Stimulated activated effector memory CD8-positive, alpha-beta T cell treated with anti-CD3 and anti-CD28 coated beads, Interleukin-12 subunit alpha, Interleukin-12 subunit beta, amount 100 ng/mL, for 72 hours (primary cell): ENCODE measurements at regions not wholly inside any gene's neighbourhood (a gene's known extent, or its start where the extent isn't known, plus 50 kb on each side); places are given as distances from the start of the nearest gene placed in this dataset.

Experiments used
- ATAC-seq: fragments of 150-1000 bp; cut with Tn5 transposase; 2 replicates; pipeline ENCODE4 v1.10.0; 2021
- DNase-seq, 2 donors: peaks; one replicate each; pipeline ENCODE4 v3.0.0; 2021 to 2022; ENCODE audit warnings: low spot score in 2 of 2
- H3K27ac Mint-ChIP-seq: one replicate; pipeline ENCODE4 v1.8.0; 2022; ENCODE audit warnings: mild to moderate bottlenecking, mixed read lengths
- H3K36me3 Mint-ChIP-seq: one replicate; pipeline ENCODE4 v1.8.0; 2022; ENCODE audit warnings: mild to moderate bottlenecking, mixed read lengths
- H3K4me1 Mint-ChIP-seq: one replicate; pipeline ENCODE4 v1.8.0; 2022; ENCODE audit warnings: mixed read lengths
- H3K4me3 Mint-ChIP-seq: one replicate; pipeline ENCODE4 v1.8.0; 2022; ENCODE audit warnings: mild to moderate bottlenecking, mixed read lengths
- H3K9me3 Mint-ChIP-seq: one replicate; pipeline ENCODE4 v1.8.0; 2022; ENCODE audit warnings: mixed read lengths

DNA sequence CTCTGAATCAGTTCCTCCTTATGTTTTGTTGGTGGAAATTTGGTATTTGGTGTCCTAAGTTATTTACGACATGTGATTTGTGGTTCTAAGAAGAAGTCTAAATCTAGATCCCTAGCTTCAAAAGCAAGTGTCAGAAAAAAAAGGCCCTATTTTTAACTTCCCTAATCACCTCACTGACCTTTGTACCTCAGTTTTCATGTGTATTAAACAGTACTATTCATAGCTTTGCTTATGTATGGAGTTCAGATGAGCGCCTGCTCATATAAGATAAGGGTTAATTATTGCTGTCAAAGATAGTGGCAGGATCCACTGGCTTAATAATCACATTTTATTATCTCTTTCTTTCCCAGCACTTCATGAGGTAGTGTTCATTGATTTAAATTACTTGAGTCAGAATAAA is 318.2 kb downstream of the PARP8 start:
- H3K4me1 Mint-ChIP-seq = no peaks in the 10 kb centered on the region
- DNase-seq (no peak), ATAC-seq (no peak)
- no peak overlapping the region for H3K4me3 Mint-ChIP-seq
- H3K36me3 Mint-ChIP-seq = no peaks in the 10 kb centered on the region
- H3K9me3 Mint-ChIP-seq = no peaks in the 10 kb centered on the region
- H3K27ac Mint-ChIP-seq = no peak overlapping the region

DNA sequence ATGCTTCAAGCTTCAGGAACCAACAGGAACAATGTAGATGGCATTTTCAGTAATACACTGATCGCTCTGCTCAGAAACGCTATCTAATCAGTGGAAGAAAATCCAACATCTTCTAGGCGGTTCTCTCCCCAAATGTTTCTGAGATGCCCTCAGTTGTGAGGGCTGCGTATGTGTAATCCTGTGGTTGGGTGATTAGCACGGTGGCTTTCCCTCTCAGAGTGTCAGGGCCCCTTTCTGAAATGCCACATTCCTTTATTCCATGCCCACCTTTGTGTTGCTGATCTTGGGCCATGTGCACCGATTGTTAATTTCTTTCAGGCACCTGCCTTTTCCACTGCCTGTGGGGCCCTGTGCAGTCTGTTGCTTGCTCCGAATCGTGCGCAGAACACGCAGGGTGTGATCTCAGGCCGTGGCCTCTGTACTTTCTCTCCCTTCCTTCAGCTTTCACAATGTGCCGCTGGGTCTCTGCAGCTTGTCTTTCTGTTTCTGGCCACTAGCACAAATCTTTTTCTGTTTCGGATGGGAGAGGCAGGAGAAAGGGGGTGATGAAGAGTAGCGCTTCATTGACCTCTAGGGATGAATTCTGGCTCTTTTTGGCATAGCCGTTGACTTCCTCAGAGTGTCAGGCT is 324.0 kb downstream of the PARP8 start:
- Mint-ChIP-seq H3K27ac (no peak overlapping the region), H3K4me3 (no peak overlapping the region), H3K36me3 (no peaks in the 10 kb centered on the region), H3K9me3 (no peaks in the 10 kb centered on the region), H3K4me1 (no peaks in the 10 kb centered on the region)
- DNase-seq (no peak), ATAC-seq (no peak)

DNA sequence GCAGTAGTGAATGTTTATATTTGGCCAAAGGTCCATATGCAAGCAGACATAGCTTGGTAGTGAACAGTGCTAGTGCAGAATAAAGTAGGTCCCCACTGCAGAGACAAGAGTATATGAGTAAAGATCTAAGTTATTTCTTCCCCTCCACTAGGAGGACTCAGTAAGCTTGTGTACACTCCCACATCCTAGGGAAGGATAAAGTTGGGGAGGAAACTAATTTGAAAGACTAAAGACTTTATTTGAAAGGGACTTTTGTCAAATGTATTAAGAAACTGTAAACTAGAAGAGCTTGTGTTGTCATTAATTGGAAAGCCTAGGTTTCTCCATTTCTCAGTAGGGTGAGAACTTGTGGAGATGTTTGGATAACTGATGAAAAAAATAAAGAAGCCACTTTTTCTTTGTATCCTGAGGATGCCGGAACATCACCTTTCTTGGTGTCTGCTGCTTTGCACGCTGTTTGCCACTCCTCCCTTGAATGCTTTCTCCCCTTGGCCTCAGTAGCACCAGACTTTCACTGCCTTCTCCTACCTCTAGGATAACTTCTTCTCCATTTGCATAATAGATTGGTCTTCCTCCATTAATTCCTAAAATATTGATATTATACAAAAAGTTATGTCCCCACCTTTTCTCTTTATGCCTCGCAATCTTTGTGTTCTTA is 329.0 kb downstream of the PARP8 start:
- no peak overlapping the region for H3K27ac Mint-ChIP-seq
- no peaks in the 10 kb centered on the region for H3K4me1 Mint-ChIP-seq
- no peak for ATAC-seq

DNA sequence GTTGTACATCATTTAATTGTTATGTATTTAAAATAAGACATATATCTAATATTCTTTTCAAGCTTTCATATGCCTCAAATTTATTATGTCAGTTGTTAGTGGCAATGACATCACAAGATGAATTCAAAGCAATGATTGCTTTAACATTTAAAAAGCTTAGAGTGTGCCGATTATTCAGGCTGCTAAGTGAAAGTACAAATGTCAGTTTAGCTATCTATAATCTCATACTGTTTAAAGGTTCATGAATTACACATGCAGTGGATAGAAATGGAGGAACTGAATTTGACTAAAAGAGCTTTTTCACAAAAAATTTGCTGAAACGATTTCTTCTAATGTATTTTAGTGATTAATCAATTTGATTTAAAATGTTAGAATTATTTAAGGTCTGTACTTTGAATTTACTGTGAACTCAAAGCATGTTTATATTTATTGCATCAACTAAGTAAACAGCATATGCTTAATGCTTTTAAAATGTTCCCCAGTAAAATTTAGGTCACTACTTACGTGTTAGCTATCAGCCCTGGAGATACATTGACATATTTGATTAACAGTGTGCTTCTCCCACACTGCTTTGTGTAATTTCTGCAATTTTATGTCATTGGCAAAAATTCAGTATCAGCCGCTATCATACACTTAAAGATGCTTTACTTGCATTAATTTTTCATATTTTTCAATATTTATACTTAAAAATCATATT is 334.9 kb downstream of the PARP8 start:
- no peak overlapping the region for H3K4me3 Mint-ChIP-seq

More for the DNA sequence above, 329.0 kb downstream of the PARP8 start:
- DNase-seq = no peak
- no peaks in the 10 kb centered on the region for H3K36me3 Mint-ChIP-seq
- H3K9me3 Mint-ChIP-seq = no peaks in the 10 kb centered on the region
- no peak overlapping the region for H3K4me3 Mint-ChIP-seq

DNA sequence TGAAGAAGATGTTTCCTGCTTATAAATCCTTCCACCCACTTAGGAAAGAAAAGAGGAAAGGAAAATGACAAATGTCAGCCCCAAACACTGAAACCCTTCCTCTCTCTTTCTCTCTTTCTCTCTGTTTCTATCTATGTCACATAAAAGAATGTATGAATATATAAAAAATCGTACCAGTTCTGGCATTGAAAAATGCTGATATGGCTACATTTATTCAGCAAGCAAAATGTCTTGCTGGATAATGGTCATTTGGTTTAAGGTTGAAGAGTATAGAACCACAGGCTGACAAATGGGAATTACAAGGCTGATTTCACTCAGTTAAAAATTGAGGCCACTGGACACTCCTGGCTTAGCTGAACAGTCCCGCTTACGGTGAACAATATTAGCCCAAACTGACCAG is 335.9 kb downstream of the PARP8 start:
- Mint-ChIP-seq H3K9me3 (no peaks in the 10 kb centered on the region), H3K4me1 (no peaks in the 10 kb centered on the region), H3K4me3 (no peak overlapping the region), H3K27ac (no peak overlapping the region), H3K36me3 (no peaks in the 10 kb centered on the region)
- ATAC-seq (no peak), DNase-seq (no peak)

More for the DNA sequence above, 334.9 kb downstream of the PARP8 start:
- H3K9me3 Mint-ChIP-seq = no peaks in the 10 kb centered on the region
- H3K4me1 Mint-ChIP-seq = no peaks in the 10 kb centered on the region
- DNase-seq (no peak), ATAC-seq (no peak)
- H3K36me3 Mint-ChIP-seq = no peaks in the 10 kb centered on the region
- no peak overlapping the region for H3K27ac Mint-ChIP-seq

DNA sequence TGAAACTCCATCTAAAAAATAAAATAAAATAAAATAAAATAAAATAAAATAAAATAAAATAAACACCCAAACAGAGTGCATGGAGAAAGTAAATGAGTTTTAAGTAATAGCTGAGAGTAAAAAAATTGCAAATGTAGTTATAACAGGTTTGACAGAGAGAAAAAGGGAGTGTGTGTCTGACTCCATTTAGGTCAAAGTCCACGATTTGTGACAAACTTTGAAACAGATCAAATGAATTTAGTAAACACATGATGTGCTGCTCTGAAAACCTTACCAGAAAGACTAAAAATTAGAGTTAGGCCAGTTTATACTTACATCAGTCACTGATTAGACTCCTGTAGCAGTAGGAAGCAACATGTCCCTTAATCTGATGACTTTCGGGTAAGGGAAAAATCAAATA is 346.6 kb downstream of the PARP8 start:
- H3K27ac Mint-ChIP-seq = no peak overlapping the region
- no peak overlapping the region for H3K4me3 Mint-ChIP-seq
- ATAC-seq = no peak

DNA sequence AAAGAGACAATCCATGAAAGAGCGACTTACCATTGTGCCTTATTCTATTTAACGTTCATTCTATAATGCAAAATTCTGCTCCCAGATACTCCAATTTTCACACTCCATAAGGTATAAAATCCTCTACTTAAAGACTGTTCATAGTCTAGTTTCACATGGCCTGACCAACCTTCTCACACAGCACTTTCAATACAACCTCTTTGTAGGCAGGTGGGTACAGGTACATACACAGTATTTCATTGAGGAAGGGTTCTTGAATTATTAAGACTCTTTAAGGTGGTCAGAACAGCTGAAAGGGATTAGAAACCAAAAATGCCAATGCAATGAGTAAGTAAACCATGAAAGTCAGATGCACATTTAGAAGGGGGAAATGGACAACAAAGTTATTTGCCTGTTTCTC is 352.0 kb downstream of the PARP8 start:
- Mint-ChIP-seq H3K27ac (no peak overlapping the region), H3K36me3 (no peaks in the 10 kb centered on the region), H3K4me3 (no peak overlapping the region), H3K4me1 (no peaks in the 10 kb centered on the region), H3K9me3 (no peaks in the 10 kb centered on the region)
- ATAC-seq (no peak), DNase-seq (no peak)

More for the DNA sequence above, 346.6 kb downstream of the PARP8 start:
- Mint-ChIP-seq H3K36me3 (no peaks in the 10 kb centered on the region), H3K9me3 (no peaks in the 10 kb centered on the region), H3K4me1 (no peaks in the 10 kb centered on the region)
- DNase-seq = no peak

DNA sequence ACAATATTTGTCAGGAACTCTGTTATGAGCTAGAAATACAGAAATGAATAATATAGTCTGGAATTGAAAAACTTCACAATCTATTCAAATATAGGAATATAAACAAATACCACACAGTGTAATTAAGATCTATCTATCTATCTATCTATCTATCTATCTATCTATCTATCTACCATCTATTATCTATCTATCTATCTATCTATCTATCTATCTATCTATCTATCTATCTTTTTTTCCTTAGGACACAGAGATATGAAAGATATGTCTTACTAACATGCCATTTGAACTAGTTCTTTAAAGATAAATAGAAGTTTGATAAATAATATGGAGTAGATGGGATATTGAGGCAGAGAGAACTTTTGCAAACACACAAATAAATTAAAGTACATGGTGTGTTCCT is 357.8 kb downstream of the PARP8 start:
- Mint-ChIP-seq H3K36me3 (no peaks in the 10 kb centered on the region), H3K4me3 (no peak overlapping the region), H3K27ac (no peak overlapping the region), H3K9me3 (peaks cover 9% of the 10 kb centered on the region), H3K4me1 (no peaks in the 10 kb centered on the region)
- no peak for ATAC-seq
- DNase-seq = no peak

DNA sequence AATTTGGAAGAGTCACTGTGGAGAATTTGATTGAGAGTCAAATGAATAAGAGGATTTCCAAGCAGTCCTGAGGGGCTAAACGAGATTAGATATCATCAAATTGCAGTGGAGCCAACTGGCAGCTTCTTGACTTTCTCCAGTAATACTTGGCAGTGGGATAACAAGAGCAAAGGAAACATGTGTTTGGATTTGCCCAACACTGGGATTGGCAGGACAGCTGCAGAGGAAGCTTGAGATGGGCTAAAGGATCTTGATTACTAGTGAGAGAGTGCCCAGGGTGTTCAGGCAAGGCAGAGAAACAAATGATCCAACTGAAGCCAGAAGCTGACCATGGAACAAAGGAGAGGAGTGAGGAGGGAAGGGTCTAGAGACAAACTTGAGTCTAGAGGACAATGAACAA is 356.0 kb upstream of the ISL1 start:
- Mint-ChIP-seq H3K9me3 (peaks cover 9% of the 10 kb centered on the region), H3K36me3 (no peaks in the 10 kb centered on the region), H3K4me3 (no peak overlapping the region), H3K27ac (no peak overlapping the region), H3K4me1 (no peaks in the 10 kb centered on the region)
- no peak for DNase-seq
- no peak for ATAC-seq

DNA sequence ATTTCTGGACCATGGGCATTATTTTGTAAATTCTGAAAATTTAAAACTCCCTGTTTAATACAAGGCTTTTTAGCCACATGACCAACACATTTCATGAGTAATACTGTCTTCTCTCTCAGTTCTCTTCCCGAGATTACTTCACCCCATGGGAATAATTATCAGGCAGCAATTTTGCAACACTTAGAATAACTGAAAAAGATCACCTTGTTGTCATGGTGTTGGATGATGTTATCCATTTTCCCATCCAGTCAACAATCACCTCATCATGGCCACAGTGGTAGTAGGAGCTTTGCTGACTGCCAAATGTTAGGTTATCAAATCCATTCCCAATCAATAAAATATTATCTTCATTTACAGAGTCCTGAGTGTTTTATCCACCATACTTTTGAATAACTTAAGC is 354.9 kb upstream of the ISL1 start:
- Mint-ChIP-seq H3K9me3 (peaks cover 9% of the 10 kb centered on the region), H3K36me3 (no peaks in the 10 kb centered on the region), H3K4me1 (no peaks in the 10 kb centered on the region), H3K27ac (no peak overlapping the region), H3K4me3 (no peak overlapping the region)
- DNase-seq = no peak
- no peak for ATAC-seq

DNA sequence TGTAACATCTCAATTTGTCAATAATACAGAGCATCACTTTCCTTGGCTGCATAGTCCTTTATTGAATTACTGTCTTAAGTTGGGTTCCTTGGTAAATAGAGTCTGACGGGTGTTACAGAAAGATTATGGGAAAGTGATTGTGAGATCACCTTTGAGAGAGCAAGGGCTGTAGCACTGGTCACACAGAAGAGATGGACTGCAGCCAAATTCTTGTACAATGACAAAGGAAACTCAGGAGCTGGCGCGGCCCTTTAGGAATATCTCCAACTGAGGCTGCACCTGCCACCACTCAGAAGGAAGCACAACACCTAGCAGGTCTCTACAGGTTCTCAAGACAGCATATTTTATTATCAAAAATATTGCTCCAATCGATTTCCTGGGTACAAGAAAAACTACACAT is 350.0 kb upstream of the ISL1 start:
- DNase-seq = no peak
- Mint-ChIP-seq H3K36me3 (no peaks in the 10 kb centered on the region), H3K27ac (no peak overlapping the region), H3K4me1 (no peaks in the 10 kb centered on the region), H3K4me3 (no peak overlapping the region), H3K9me3 (no peaks in the 10 kb centered on the region)
- ATAC-seq = no peak

DNA sequence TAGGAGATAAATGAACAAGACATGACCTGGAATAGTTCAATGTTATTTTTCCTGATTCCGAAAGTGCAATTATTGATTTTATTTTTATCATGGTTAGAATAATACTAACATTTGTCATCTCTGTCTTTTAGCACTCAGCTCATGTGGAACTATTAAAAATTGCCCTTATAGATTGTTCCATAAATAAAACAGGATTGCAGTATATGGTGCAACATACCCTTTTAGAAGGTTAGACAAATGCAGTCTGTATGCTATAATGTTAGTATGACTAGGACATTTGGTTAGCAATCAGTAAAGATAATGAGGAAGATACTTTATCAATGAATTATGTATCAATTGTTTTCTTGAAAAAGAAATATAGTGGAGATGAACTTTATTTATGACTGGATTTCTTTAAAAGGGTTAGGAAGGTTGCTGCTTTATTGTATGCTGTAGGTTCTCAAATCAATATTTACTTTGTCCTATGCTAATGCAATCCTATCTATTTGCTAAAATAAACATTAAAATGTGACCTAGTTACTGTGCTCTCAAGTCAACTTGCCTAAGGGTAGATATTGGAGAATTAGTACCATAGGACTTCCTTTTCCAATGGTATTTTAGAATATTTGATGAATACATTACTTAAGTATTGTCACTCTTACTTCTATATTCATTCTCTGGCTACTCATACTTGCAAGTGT is 348.9 kb upstream of the ISL1 start:
- no peaks in the 10 kb centered on the region for H3K4me1 Mint-ChIP-seq
- ATAC-seq (no peak), DNase-seq (no peak)
- H3K27ac Mint-ChIP-seq = no peak overlapping the region
- no peaks in the 10 kb centered on the region for H3K9me3 Mint-ChIP-seq
- no peak overlapping the region for H3K4me3 Mint-ChIP-seq
- no peaks in the 10 kb centered on the region for H3K36me3 Mint-ChIP-seq

DNA sequence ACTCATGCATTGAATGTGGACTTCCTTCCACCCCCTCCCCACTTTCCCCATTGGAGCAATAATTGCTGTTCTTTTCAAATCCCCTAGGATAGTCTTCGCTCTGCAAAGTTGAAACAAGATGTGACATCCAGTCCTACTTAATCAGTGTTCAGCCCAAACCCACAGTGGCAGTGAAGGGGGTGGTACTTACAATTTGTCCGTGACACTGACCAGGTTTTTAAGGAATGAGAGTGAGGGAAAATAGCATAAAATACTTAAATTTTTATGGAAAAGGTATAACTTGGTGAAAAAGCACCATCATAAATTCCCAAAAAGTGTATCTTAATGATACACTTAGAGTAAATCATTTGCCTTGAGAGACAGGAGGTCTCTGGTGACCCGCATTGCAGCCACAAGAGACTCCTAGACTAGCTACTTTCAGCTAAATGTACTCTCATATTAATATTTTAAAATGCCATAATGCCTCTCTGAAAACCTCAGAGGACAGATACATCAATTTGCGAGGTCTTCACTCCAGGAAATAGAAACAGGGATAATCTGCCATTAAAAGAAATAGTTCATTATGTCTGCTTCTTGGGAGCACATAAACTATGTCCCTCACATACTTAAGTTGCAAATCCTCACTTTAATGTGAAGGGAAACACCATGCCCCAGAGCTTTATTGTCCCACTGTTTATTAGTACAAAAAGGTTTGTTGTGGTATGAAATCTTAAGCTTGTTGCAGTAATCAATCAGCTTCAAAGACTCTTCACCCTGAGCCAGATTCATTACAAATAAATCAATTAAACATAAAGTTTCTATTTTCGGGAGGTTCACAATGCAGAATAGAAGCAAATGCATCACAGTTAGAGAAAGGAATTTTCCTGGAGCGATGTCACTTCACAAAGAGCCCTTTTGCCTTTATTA is 343.6 kb upstream of the ISL1 start:
- Mint-ChIP-seq H3K4me3 (no peak overlapping the region), H3K27ac (no peak overlapping the region), H3K9me3 (no peaks in the 10 kb centered on the region), H3K36me3 (no peaks in the 10 kb centered on the region), H3K4me1 (no peaks in the 10 kb centered on the region)
- no peak for ATAC-seq
- DNase-seq = no peak

DNA sequence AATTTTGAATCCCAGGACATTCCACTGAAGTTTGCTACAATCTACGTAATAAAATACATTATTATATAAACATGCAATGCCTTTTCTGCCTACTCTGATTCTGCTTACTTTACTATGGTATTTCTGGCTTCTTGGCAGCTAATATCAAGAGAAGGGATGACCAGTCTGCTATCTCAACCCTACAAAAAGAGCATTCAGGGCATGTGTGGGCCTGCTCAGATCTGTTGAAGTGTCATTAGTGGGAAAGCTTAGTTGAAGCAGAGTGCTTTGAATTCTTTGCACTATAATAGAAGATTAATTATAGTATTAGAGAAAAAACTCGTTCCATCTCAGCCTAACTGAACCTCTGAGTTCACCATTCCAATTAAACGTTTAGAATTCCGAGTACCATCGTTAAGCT is 339.5 kb upstream of the ISL1 start:
- Mint-ChIP-seq H3K4me3 (no peak overlapping the region), H3K9me3 (no peaks in the 10 kb centered on the region), H3K36me3 (no peaks in the 10 kb centered on the region), H3K27ac (no peak overlapping the region), H3K4me1 (no peaks in the 10 kb centered on the region)
- ATAC-seq = no peak
- DNase-seq = no peak

DNA sequence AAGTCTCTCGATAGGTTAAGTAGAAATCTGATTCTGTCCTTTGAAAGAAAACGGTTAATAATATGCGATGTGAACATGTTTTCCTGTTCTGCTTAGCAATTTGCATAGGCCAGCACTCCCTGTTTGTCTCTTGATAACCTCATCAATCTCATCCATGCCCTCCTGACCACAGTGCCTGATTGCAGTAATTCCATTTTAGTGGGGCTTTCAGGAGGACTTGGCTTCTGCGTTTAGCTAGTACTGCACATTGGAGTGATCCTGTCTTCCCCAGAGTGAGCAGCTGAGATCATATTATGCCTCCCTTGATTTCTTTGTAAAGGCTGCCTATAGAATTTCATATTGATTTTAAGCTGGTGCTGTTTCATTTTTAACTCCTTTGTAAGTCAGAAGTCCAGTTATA is 335.9 kb upstream of the ISL1 start:
- no peak for ATAC-seq
- Mint-ChIP-seq H3K27ac (no peak overlapping the region), H3K9me3 (peaks cover 2% of the 10 kb centered on the region), H3K36me3 (no peaks in the 10 kb centered on the region), H3K4me3 (no peak overlapping the region), H3K4me1 (no peaks in the 10 kb centered on the region)
- no peak for DNase-seq
